Left lobe of liver (tissue), 2 donors: ENCODE measurements at regions not wholly inside any gene's neighbourhood (a gene's known extent, or its start where the extent isn't known, plus 50 kb on each side); places are given as distances from the start of the nearest gene placed in this dataset.

ENCODE experiments used
- ATAC-seq: fragments of 200-7000 bp; cut with Tn5 transposase; one replicate; pipeline ENCODE4 v1.9.1; 2020; ENCODE audit warnings: mild to moderate bottlenecking, moderate library complexity
- DNase-seq: peaks from one replicate; pipeline ENCODE4 v3.0.0-alpha.2; 2020; ENCODE audit warnings: low spot score
- donor health status: DM: no; HTN: no; CAD: no; lungs with moderate emphysema.
- donor health status: DM: no; HTN: yes; CAD: no.

GRCh38 chr13:104387510-104387909 lies 1321.3 kb upstream of the SLC10A2 start:
- DNase-seq = no peak
- ATAC-seq = no peak

- ATAC-seq (no peak), DNase-seq (no peak)
Observed at GRCh38 chr13:104385404-104385803, 1319.2 kb upstream of the SLC10A2 start.

GRCh38 chr13:104382951-104383350 lies 1316.7 kb upstream of the SLC10A2 start:
- DNase-seq (no peak), ATAC-seq (no peak)

GRCh38 chr13:104376588-104376987 lies 1310.4 kb upstream of the SLC10A2 start:
- DNase-seq (no peak), ATAC-seq (no peak)

GRCh38 chr13:104375614-104376013 lies 1309.4 kb upstream of the SLC10A2 start:
- no peak for ATAC-seq

GRCh38 chr13:104372095-104372655 lies 1306.0 kb upstream of the SLC10A2 start:
- ATAC-seq (no peak), DNase-seq (no peak)

More at GRCh38 chr13:104375614-104376013, 1309.4 kb upstream of the SLC10A2 start:
- DNase-seq = no peak

GRCh38 chr13:104365430-104365829 lies 1299.2 kb upstream of the SLC10A2 start:
- no peak for DNase-seq
- ATAC-seq = no peak

- no peak for ATAC-seq
- no peak for DNase-seq
Observed at GRCh38 chr13:104357672-104358354, 1291.6 kb upstream of the SLC10A2 start.

GRCh38 chr13:104357174-104357573 lies 1291.0 kb upstream of the SLC10A2 start:
- ATAC-seq (no peak), DNase-seq (no peak)

GRCh38 chr13:104355041-104355670 lies 1288.9 kb upstream of the SLC10A2 start:
- ATAC-seq (no peak), DNase-seq (no peak)

- ATAC-seq = no peak
- DNase-seq = no peak
Observed at GRCh38 chr13:104327211-104327610, 1261.0 kb upstream of the SLC10A2 start.

GRCh38 chr13:104326523-104326922 lies 1260.3 kb upstream of the SLC10A2 start:
- DNase-seq (no peak), ATAC-seq (no peak)

- DNase-seq (no peak), ATAC-seq (no peak)
Observed at GRCh38 chr13:104321756-104322155, 1255.5 kb upstream of the SLC10A2 start.

- DNase-seq = no peak
- no peak for ATAC-seq
Observed at GRCh38 chr13:104320446-104320845, 1254.2 kb upstream of the SLC10A2 start.

GRCh38 chr13:104318121-104318520 lies 1251.9 kb upstream of the SLC10A2 start:
- DNase-seq = no peak
- ATAC-seq = no peak

- ATAC-seq = no peak
- no peak for DNase-seq
Observed at GRCh38 chr13:104315606-104316005, 1249.4 kb upstream of the SLC10A2 start.

- no peak for DNase-seq
- ATAC-seq = no peak
Observed at GRCh38 chr13:104314926-104315535, 1248.8 kb upstream of the SLC10A2 start.

- ATAC-seq (no peak), DNase-seq (no peak)
Observed at GRCh38 chr13:104314321-104314720, 1248.1 kb upstream of the SLC10A2 start.

- ATAC-seq (no peak), DNase-seq (no peak)
Observed at GRCh38 chr13:104310861-104311260, 1244.6 kb upstream of the SLC10A2 start.

- no peak for DNase-seq
- no peak for ATAC-seq
Observed at GRCh38 chr13:104309431-104309830, 1243.2 kb upstream of the SLC10A2 start.

GRCh38 chr13:104301171-104301975 lies 1235.2 kb upstream of the SLC10A2 start:
- no peak for DNase-seq
- ATAC-seq = no peak
